NB4 (cell line): ENCODE measurements at regions not wholly inside any gene's neighbourhood (a gene's known extent, or its start where the extent isn't known, plus 50 kb on each side); places are given as distances from the start of the nearest gene placed in this dataset.

Experiments
- POLR2A ChIP-seq: IDR thresholded peaks from 2 replicates; pipeline ENCODE4 v1.6.1; 2011; ENCODE audit warnings: mild to moderate bottlenecking; ENCODE audit not compliant: insufficient read length; ENCODE audit errors: extremely low read depth
- TF ChIP-seq, protein P1 (sequence below): IDR thresholded peaks from one replicate; pipeline ENCODE4 v1.5.1; 2012; ENCODE audit warnings: low read depth, low read length

DNA sequence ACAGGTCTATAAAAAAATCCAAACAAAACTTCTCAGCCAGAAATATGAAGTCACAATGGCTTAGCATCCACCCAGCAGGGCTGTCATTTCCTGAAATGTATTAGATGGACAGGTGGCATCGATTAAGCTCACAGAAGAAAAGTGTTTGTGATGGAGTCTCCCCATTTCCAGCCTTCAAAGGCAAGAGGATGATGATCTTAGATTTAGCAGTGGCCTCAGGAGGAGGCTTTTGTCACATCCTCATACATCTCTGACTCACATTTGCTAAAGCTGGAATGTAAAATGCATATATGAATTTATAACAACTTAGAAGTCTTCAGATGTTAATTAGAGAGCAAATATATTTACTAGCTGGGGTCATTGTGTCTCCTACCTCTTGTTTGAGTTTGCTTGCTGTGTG is 441.9 kb downstream of the SPRY1 start:
- TF ChIP-seq, protein P1, sequence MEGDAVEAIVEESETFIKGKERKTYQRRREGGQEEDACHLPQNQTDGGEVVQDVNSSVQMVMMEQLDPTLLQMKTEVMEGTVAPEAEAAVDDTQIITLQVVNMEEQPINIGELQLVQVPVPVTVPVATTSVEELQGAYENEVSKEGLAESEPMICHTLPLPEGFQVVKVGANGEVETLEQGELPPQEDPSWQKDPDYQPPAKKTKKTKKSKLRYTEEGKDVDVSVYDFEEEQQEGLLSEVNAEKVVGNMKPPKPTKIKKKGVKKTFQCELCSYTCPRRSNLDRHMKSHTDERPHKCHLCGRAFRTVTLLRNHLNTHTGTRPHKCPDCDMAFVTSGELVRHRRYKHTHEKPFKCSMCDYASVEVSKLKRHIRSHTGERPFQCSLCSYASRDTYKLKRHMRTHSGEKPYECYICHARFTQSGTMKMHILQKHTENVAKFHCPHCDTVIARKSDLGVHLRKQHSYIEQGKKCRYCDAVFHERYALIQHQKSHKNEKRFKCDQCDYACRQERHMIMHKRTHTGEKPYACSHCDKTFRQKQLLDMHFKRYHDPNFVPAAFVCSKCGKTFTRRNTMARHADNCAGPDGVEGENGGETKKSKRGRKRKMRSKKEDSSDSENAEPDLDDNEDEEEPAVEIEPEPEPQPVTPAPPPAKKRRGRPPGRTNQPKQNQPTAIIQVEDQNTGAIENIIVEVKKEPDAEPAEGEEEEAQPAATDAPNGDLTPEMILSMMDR: no peak
- no peak for TF ChIP-seq POLR2A
